ENCODE measurements at regions not wholly inside any gene's neighbourhood (a gene's known extent, or its start where the extent isn't known, plus 50 kb on each side); places are given as distances from the start of the nearest gene placed in this dataset.

- Histone ChIP-seq H4K20me1 (ENCODE audit: insufficient read depth, low read length) (no peaks in the 10 kb centered on the region), H3K27ac (ENCODE audit: low read depth, low read length, poor library complexity, severe bottlenecking) (no peak overlapping the region), H2AFZ (ENCODE audit: low read length) (no peak overlapping the region), H3K79me2 (ENCODE audit: insufficient read depth, low read depth, low read length) (no peaks in the 10 kb centered on the region), H3K9me2 (ENCODE audit: insufficient read depth, low read length) (no peaks in the 10 kb centered on the region), H3K4me3 (ENCODE audit: low read depth, low read length, poor library complexity, severe bottlenecking) (no peak overlapping the region), H3K4me2 (ENCODE audit: low read length) (no peak overlapping the region), H3K9me3 (ENCODE audit: low read length) (no peaks in the 10 kb centered on the region), H3K36me3 (ENCODE audit: insufficient read depth, low read length) (no peaks in the 10 kb centered on the region), H3K4me1 (ENCODE audit: insufficient read depth, low read length, poor library complexity, severe bottlenecking) (no peaks in the 10 kb centered on the region)
- ChIA-PET CTCF (ENCODE audit: unreplicated experiment) (no interaction called here), POLR2A (no interaction called here)
- DNase-seq (ENCODE audit: low spot score) = no peak
- BruUV-seq (replicated peaks) = no TSS peak
- intact Hi-C loops (cut with micrococcal nuclease; ENCODE audit: unreplicated experiment) = no loop called here
- no peak for TF ChIP-seq EZH2phosphoT487 (IDR thresholded peaks at IDR 0.05; ENCODE audit: borderline replicate concordance, low read depth, low read length)
- no peak for TF ChIP-seq CTCF (conservative IDR thresholded peaks at IDR 0.05; ENCODE audit: low read length)
These were observed 147.0 kb upstream of the FMN2 start for GRCh38 chr1:239944666-239945065.

GRCh38 chr1:239947801-239948200, 143.9 kb upstream of the FMN2 start:
- ChIA-PET CTCF (ENCODE audit: unreplicated experiment) (no interaction called here), POLR2A (interaction anchor here (0.6 to 0.7 kb wide), 3 partner anchors 30 to 766 kb away, joined by 3 to 4 read pairs (median 4); no protein-coding TSS in a partner anchor)
- H3K27ac ChIP-seq (ENCODE audit: low read depth, low read length, poor library complexity, severe bottlenecking) = no peak overlapping the region
- H3K9me2 ChIP-seq (ENCODE audit: insufficient read depth, low read length) = no peaks in the 10 kb centered on the region
- H3K9me3 ChIP-seq (ENCODE audit: low read length) = no peaks in the 10 kb centered on the region
- BruUV-seq (replicated peaks) = no TSS peak
- H4K20me1 ChIP-seq (ENCODE audit: insufficient read depth, low read length) = no peaks in the 10 kb centered on the region
- no peaks in the 10 kb centered on the region for H3K36me3 ChIP-seq (ENCODE audit: insufficient read depth, low read length)
- no peak for TF ChIP-seq CTCF (conservative IDR thresholded peaks at IDR 0.05; ENCODE audit: low read length)
- no peak for TF ChIP-seq EZH2phosphoT487 (IDR thresholded peaks at IDR 0.05; ENCODE audit: borderline replicate concordance, low read depth, low read length)
- no peak overlapping the region for H3K4me2 ChIP-seq (ENCODE audit: low read length)
- H3K4me3 ChIP-seq (ENCODE audit: low read depth, low read length, poor library complexity, severe bottlenecking) = no peak overlapping the region
- H2AFZ ChIP-seq (ENCODE audit: low read length) = no peak overlapping the region
- H3K4me1 ChIP-seq (ENCODE audit: insufficient read depth, low read length, poor library complexity, severe bottlenecking) = no peaks in the 10 kb centered on the region
- H3K79me2 ChIP-seq (ENCODE audit: insufficient read depth, low read depth, low read length) = no peaks in the 10 kb centered on the region
- intact Hi-C loops (cut with micrococcal nuclease; ENCODE audit: unreplicated experiment) = no loop called here
- DNase-seq (ENCODE audit: low spot score) = no peak

- BruUV-seq (replicated peaks) = no TSS peak
- ChIA-PET POLR2A (no interaction called here), CTCF (ENCODE audit: unreplicated experiment) (no interaction called here)
- no peak overlapping the region for H2AFZ ChIP-seq (ENCODE audit: low read length)
- H3K27ac ChIP-seq (ENCODE audit: low read depth, low read length, poor library complexity, severe bottlenecking) = no peak overlapping the region
- no peaks in the 10 kb centered on the region for H3K9me3 ChIP-seq (ENCODE audit: low read length)
- DNase-seq (ENCODE audit: low spot score) = peak; percentile 62
- H3K79me2 ChIP-seq (ENCODE audit: insufficient read depth, low read depth, low read length) = no peaks in the 10 kb centered on the region
- no peaks in the 10 kb centered on the region for H3K9me2 ChIP-seq (ENCODE audit: insufficient read depth, low read length)
- H3K4me2 ChIP-seq (ENCODE audit: low read length) = no peak overlapping the region
- H3K4me3 ChIP-seq (ENCODE audit: low read depth, low read length, poor library complexity, severe bottlenecking) = no peak overlapping the region
- no peaks in the 10 kb centered on the region for H3K36me3 ChIP-seq (ENCODE audit: insufficient read depth, low read length)
- no peaks in the 10 kb centered on the region for H4K20me1 ChIP-seq (ENCODE audit: insufficient read depth, low read length)
- intact Hi-C loops (cut with micrococcal nuclease; ENCODE audit: unreplicated experiment) = loop anchor here (1.0 kb wide), 1 partner anchor 36 kb away; no protein-coding TSS in a partner anchor
- no peaks in the 10 kb centered on the region for H3K4me1 ChIP-seq (ENCODE audit: insufficient read depth, low read length, poor library complexity, severe bottlenecking)
- TF ChIP-seq EZH2phosphoT487 (IDR thresholded peaks at IDR 0.05; ENCODE audit: borderline replicate concordance, low read depth, low read length) (no peak), CTCF (conservative IDR thresholded peaks at IDR 0.05; ENCODE audit: low read length) (peak; percentile 81)
These were observed 140.1 kb upstream of the FMN2 start for GRCh38 chr1:239951511-239952140.

Data from OCI-LY7 (cell line).